ENCODE measurements at regions not wholly inside any gene's neighbourhood (a gene's known extent, or its start where the extent isn't known, plus 50 kb on each side); places are given as distances from the start of the nearest gene placed in this dataset.

- H3K36me3 ChIP-seq (replicated peaks; ENCODE audit: insufficient read depth, low read depth): no peaks in the 10 kb centered on the region
- no peaks in the 10 kb centered on the region for H3K9me3 ChIP-seq (ENCODE audit: low read depth)
- H3K27me3 ChIP-seq: no peaks in the 10 kb centered on the region
- H2AFZ ChIP-seq: no peak overlapping the region
- 96% methylated on average over 1 of the region's 1 CpG for WGBS (ENCODE audit: low lambda C conversion rate, missing lambda C conversion rate)
- H3K4me1 ChIP-seq (ENCODE audit: insufficient read depth): peaks cover 13% of the 10 kb centered on the region
- no peak overlapping the region for H3K27ac ChIP-seq
- H3K9me2 ChIP-seq (replicated peaks; ENCODE audit: insufficient read depth): no peaks in the 10 kb centered on the region
- no peaks in the 10 kb centered on the region for H4K20me1 ChIP-seq (ENCODE audit: insufficient read depth, poor library complexity, severe bottlenecking)
- H3K79me2 ChIP-seq: peaks cover 4% of the 10 kb centered on the region
- no peak for DNase-seq (ENCODE audit: low spot score)
- H3K4me2 ChIP-seq: no peak overlapping the region
- no peak for TF ChIP-seq EZH2 (IDR thresholded peaks at IDR 0.05; ENCODE audit: borderline replicate concordance)
- TF ChIP-seq EZH2phosphoT487 (IDR thresholded peaks at IDR 0.05; ENCODE audit: low read depth, severe bottlenecking, unreplicated experiment): no peak
- TF ChIP-seq CTCF (IDR thresholded peaks at IDR 0.05; ENCODE audit: poor library complexity): no peak
- H3K4me3 ChIP-seq: no peak overlapping the region
Measured at GRCh38 chr3:159761369-159761768, 227.3 kb upstream of the IL12A start.

- Histone ChIP-seq H3K9me3 (ENCODE audit: low read depth) (no peaks in the 10 kb centered on the region), H3K27ac (peak overlapping the region; percentile 91), H3K4me1 (ENCODE audit: insufficient read depth) (peaks cover 13% of the 10 kb centered on the region), H3K79me2 (peaks cover 11% of the 10 kb centered on the region), H3K4me2 (peak overlapping the region; percentile 87), H3K27me3 (no peaks in the 10 kb centered on the region), H3K36me3 (replicated peaks; ENCODE audit: insufficient read depth, low read depth) (no peaks in the 10 kb centered on the region), H3K4me3 (no peak overlapping the region), H3K9me2 (replicated peaks; ENCODE audit: insufficient read depth) (no peaks in the 10 kb centered on the region), H4K20me1 (ENCODE audit: insufficient read depth, poor library complexity, severe bottlenecking) (no peaks in the 10 kb centered on the region), H2AFZ (peak overlapping the region; percentile 83)
- DNase-seq (ENCODE audit: low spot score): no peak
- 61% methylated on average over 7 of the region's 7 CpGs for WGBS (ENCODE audit: low lambda C conversion rate, missing lambda C conversion rate)
- TF ChIP-seq CTCF (IDR thresholded peaks at IDR 0.05; ENCODE audit: poor library complexity) (no peak), EZH2 (IDR thresholded peaks at IDR 0.05; ENCODE audit: borderline replicate concordance) (no peak), EZH2phosphoT487 (IDR thresholded peaks at IDR 0.05; ENCODE audit: low read depth, severe bottlenecking, unreplicated experiment) (no peak)
Measured at GRCh38 chr3:159761848-159762635, 226.6 kb upstream of the IL12A start.

GRCh38 chr3:159763011-159763601 is 225.5 kb upstream of the IL12A start:
- H3K4me2 ChIP-seq: peak overlapping the region; percentile 87
- DNase-seq (ENCODE audit: low spot score): peak; percentile 79
- H4K20me1 ChIP-seq (ENCODE audit: insufficient read depth, poor library complexity, severe bottlenecking): no peaks in the 10 kb centered on the region
- TF ChIP-seq EZH2 (IDR thresholded peaks at IDR 0.05; ENCODE audit: borderline replicate concordance) (no peak), CTCF (IDR thresholded peaks at IDR 0.05; ENCODE audit: poor library complexity) (no peak), EZH2phosphoT487 (IDR thresholded peaks at IDR 0.05; ENCODE audit: low read depth, severe bottlenecking, unreplicated experiment) (no peak)
- H3K36me3 ChIP-seq (replicated peaks; ENCODE audit: insufficient read depth, low read depth): no peaks in the 10 kb centered on the region
- peak overlapping the region; percentile 90 for H3K4me3 ChIP-seq
- H3K9me3 ChIP-seq (ENCODE audit: low read depth): no peaks in the 10 kb centered on the region
- peaks cover 22% of the 10 kb centered on the region for H3K79me2 ChIP-seq
- peaks cover 13% of the 10 kb centered on the region for H3K4me1 ChIP-seq (ENCODE audit: insufficient read depth)
- under 1% methylated on average over 39 of the region's 40 CpGs for WGBS (ENCODE audit: low lambda C conversion rate, missing lambda C conversion rate)
- peak overlapping the region; percentile 83 for H2AFZ ChIP-seq
- peak overlapping the region; percentile 91 for H3K27ac ChIP-seq
- H3K27me3 ChIP-seq: no peaks in the 10 kb centered on the region
- no peaks in the 10 kb centered on the region for H3K9me2 ChIP-seq (replicated peaks; ENCODE audit: insufficient read depth)

Data from hepatocyte (in vitro differentiated cells).